SK-N-SH treated with all-trans-retinoic acid at 6 μM for 48 hours (cell line): ENCODE measurements at regions not wholly inside any gene's neighbourhood (a gene's known extent, or its start where the extent isn't known, plus 50 kb on each side); places are given as distances from the start of the nearest gene placed in this dataset.

Experiments used
- RARB ChIP-seq: fragments of 250-450 bp; sonication (Bioruptor Pico); IDR thresholded peaks from 2 replicates; pipeline ENCODE4 v1.8.0; 2021; ENCODE audit warnings: mild to moderate bottlenecking, moderate library complexity
- TCF4 ChIP-seq: fragments of 250-450 bp; sonication (Bioruptor Pico); IDR thresholded peaks from 2 replicates; pipeline ENCODE4 v1.8.0; 2021; ENCODE audit warnings: mild to moderate bottlenecking, moderate library complexity, borderline replicate concordance
- ZFP30 ChIP-seq: fragments of 450-650 bp; formaldehyde crosslinking; IDR thresholded peaks from 2 replicates; pipeline ENCODE4 v1.5.0; 2022; ENCODE audit warnings: mild to moderate bottlenecking, moderate library complexity

DNA sequence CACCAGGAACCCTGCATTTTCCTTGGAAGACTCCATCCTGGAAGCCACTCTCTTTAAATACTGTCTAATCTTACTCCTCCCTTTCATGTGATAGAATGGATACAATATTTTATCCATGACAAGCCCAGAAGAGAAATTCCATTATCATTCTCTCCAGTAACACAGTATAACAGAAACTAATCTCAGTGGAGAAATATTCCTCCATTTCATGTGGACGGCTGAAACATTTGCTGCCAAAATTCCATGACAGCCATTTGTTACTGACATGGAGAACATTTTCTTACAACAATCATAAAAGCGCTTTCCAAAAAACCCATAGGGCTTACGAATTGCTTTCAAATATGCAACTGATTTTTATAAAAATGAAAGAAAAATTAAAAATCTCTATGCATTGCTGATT lies 392.8 kb upstream of the KLF6 start:
- TF ChIP-seq TCF4: no peak
- TF ChIP-seq ZFP30 (CRISPR knock-in tag): no peak
- TF ChIP-seq RARB: no peak
